HEK293 (cell line): ENCODE measurements at regions not wholly inside any gene's neighbourhood (a gene's known extent, or its start where the extent isn't known, plus 50 kb on each side); places are given as distances from the start of the nearest gene placed in this dataset.
"Not testable (repeated sequence)": the region's sequence is repeated elsewhere in the genome, so short reads cannot be mapped to it uniquely, and the experiment has no call there.

Source experiments
- CTCF ChIP-seq: fragments of 450-650 bp; formaldehyde crosslinking; IDR thresholded peaks from 2 replicates; pipeline ENCODE4 v1.5.1; 2016; ENCODE audit warnings: missing biosample characterization, missing genetic modification characterization
- IKZF3 ChIP-seq: fragments of 450-650 bp; IDR thresholded peaks from 2 replicates; pipeline ENCODE4 v1.5.0; 2018; ENCODE audit warnings: missing biosample characterization, mild to moderate bottlenecking, missing genetic modification characterization, moderate library complexity
- TCF7L2 ChIP-seq: IDR thresholded peaks from 2 replicates; pipeline ENCODE4 v1.6.1; 2011; ENCODE audit warnings: low read depth, mild to moderate bottlenecking, inconsistent platforms, low read length, moderate library complexity, borderline replicate concordance
- ZNF791 ChIP-seq: fragments of 450-650 bp; formaldehyde crosslinking; IDR thresholded peaks from 2 replicates; pipeline ENCODE4 v1.5.1; 2016; ENCODE audit warnings: missing biosample characterization, missing genetic modification characterization

GRCh38 chr1:196145151-196145550 is 463.1 kb downstream of the KCNT2 start:
- TF ChIP-seq IKZF3; TCF7L2; ZNF791 (tag by site-specific recombination); CTCF (tag by site-specific recombination): not testable (repeated sequence)
